HG03095 (cell line): ENCODE measurements at regions not wholly inside any gene's neighbourhood (a gene's known extent, or its start where the extent isn't known, plus 50 kb on each side); places are given as distances from the start of the nearest gene placed in this dataset.
"Not testable (repeated sequence)": the region's sequence is repeated elsewhere in the genome, so short reads cannot be mapped to it uniquely, and the experiment has no call there.

Experiments
- ATAC-seq: cut with Tn5 transposase; IDR thresholded peaks from one replicate; pipeline ENCODE4 v1.9.1; 2021; ENCODE audit warnings: moderate library complexity; ENCODE audit not compliant: unreplicated experiment

GRCh38 chr6:132060591-132060990 is 109.4 kb upstream of the CCN2 start:
- no peak for ATAC-seq

GRCh38 chr6:132058975-132059374 is 107.8 kb upstream of the CCN2 start:
- no peak for ATAC-seq

GRCh38 chr6:132054525-132054924 is 103.4 kb upstream of the CCN2 start:
- ATAC-seq = no peak

DNA sequence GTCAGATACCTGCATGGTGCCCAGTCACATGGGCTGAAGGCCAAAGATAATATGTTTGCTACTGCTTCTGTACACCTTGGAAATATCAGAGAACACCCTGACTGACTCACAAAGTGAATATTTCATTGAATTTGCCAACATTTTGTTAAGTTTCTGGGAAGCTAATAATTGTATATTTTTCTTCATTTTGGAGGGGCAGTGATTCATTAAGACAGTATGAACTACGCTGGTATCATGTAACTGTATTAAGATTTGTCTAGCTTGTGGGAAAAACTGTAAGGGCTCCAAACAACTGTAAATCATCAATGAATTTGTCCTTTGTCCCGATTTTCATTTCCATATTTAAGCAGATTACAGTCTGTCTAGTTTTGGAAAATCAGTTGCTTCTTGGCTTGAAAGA is 102.3 kb upstream of the CCN2 start:
- ATAC-seq = no peak

DNA sequence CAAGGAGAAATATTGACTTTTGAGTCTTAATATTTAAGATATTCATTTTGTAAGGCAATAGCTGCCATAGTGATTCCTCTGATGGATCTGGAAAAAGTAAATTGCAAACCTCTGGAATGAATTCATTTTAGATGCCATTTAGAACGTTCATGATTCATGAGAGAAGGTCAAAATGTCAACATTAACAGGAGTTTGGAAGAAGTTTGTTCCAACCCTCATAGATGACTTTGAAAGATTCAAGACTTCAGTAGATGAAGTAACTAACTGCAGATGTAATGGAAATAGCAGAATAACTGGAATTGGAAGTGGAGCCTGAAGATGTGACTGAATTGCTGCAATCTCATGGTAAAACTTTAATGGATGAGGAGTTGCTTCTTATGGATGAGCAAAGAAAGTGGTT is 100.9 kb upstream of the CCN2 start:
- no peak for ATAC-seq

DNA sequence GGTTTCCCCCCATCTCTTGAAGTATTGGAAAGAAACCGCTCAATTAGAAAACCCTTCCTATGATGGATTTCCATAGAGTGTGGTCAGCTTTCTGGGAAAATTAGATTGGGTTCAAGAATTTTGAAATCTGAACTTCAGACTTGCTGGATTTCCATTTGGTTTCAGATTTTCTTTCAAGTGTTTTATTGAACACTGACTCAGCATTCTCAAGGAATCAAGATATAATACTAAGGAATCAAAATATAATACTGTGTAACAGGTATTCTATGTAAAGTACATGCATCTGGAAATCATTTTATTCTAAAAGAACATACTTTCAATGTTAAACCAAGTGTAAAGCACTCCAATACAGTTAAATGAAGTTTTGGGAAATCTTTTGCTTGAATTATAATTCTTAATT is 94.7 kb upstream of the CCN2 start:
- ATAC-seq = no peak

GRCh38 chr6:132043148-132043547 is 92.0 kb upstream of the CCN2 start:
- ATAC-seq = no peak

- ATAC-seq = no peak
Observed at GRCh38 chr6:132041706-132042105, 90.5 kb upstream of the CCN2 start.

- ATAC-seq = no peak
Observed at GRCh38 chr6:132028029-132028428, 76.9 kb upstream of the CCN2 start.

DNA sequence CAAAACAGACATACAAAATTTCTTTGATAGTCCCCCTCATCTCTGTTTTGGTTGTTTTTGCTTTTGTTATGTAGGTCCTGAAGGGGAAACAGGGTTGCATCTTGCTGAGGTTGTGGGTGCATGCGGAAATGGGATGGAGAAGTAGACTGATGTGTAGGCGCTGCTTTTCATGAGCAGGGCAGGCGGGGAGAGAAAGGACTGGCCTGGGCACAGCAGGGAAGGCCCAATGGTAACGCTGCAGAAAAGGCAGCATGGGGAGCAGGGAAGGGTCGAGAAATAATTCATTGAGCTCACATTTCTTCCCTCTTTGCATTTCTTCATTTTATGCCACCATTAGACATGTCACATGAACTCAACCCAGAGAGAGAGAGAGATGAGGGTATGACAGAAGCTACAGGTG is 74.3 kb upstream of the CCN2 start:
- ATAC-seq = no peak

- ATAC-seq = no peak
Observed at GRCh38 chr6:132023490-132023889, 72.3 kb upstream of the CCN2 start.

DNA sequence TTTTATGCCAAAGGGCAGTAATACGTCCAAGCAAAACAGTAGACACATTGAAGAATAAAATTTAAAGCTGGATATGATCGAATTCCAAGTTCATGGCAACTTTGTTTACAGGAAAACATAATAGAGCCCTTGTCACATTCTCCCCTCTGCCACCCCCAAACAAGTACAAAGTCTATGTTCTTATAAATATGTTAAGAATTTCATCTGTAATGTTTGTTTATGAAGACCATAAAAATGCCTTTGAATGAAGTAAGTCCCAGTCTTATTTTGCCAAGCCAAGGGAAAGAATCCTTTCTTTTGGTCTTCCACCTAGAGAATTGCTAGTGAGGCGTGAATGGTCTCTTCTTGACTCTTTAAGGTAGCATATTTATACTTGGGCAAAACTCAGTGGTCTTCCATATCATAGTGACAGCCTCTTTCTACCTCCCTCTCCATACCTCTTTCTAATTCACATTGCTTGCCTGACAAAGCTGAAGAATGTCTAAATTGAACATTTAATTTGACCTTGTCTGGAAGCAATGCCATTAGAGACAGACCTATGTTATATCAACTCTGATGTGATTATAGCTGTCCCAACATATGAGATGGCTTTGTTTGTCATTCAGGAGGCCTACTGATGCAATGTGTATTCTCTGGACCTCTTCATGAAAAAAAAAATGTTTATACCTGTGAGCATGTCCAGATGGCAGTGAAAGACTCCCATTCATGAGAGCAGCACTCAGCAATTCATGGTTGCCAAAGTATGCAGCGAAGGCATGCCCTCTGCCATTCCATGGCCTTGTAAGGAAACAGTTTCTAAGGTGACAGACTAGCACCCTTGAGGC is 70.6 kb upstream of the CCN2 start:
- no peak for ATAC-seq

- not testable (repeated sequence) for ATAC-seq
Observed at GRCh38 chr6:132020918-132021317, 69.7 kb upstream of the CCN2 start.

DNA sequence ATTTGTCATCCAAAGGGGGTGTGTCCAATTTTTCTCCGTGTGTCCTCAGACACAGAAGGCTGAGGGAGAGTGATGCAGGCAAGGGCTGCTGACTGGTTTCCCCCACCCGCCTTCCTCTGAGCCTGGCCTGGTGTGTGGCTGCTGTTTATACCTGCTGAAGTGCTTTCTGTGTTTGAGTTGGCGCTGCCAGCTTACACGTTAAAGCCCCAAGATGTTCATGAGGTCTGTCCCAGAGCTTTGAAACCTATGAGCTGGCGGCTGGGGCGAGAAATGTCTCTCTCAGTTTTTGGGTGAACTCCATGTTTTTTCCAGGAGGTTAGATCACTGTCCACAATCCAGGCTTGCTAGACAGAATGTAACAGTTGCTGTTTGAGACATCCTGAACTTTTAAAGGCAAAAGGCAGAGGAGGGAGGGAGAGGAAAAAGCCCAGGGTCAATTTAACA is 69.0 kb upstream of the CCN2 start:
- no peak for ATAC-seq

GRCh38 chr6:132019586-132019985 is 68.4 kb upstream of the CCN2 start:
- ATAC-seq = no peak

- ATAC-seq = no peak
Observed at GRCh38 chr6:132017942-132018341, 66.8 kb upstream of the CCN2 start.

GRCh38 chr6:132016396-132016795 is 65.2 kb upstream of the CCN2 start:
- ATAC-seq = no peak

DNA sequence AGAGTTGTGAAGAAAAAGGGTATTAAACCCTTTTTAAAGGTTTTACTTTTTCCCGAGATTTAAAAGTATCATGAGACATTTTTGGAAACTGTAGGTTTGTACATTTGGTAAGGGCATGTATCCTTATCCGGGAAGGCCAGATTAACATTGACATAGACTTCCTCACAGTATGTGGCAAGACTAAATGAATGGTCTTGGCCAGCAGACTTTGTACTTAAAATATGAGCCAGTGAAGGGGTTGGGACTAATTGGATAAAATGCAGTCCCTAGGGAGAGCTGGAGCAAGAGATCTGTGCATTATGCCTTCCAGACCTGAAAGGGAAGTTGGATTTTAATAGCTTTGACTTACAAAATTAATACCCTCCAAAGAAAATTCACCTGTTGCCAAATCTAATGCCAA is 60.4 kb upstream of the CCN2 start:
- no peak for ATAC-seq

DNA sequence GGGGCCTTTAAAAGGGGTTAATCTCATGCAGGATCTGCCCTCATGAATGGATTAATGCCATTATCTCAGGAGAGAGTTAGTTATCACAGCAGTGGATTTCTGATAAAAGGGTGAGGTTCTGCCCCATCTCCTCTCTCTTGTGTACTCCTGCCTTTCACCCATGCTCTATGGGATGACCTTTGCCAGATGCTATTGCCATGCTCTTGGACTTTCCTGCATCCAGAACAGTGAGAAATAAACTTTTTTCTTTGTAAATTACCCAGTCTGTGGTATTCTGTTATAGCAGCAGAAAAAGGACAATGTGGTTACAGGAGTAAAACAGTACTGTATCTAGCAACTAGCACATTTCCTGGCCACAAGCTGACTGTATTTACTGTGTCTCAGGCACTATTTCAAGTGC is 58.0 kb upstream of the CCN2 start:
- no peak for ATAC-seq

- ATAC-seq = no peak
Observed at GRCh38 chr6:132007474-132008190, 56.5 kb upstream of the CCN2 start.

DNA sequence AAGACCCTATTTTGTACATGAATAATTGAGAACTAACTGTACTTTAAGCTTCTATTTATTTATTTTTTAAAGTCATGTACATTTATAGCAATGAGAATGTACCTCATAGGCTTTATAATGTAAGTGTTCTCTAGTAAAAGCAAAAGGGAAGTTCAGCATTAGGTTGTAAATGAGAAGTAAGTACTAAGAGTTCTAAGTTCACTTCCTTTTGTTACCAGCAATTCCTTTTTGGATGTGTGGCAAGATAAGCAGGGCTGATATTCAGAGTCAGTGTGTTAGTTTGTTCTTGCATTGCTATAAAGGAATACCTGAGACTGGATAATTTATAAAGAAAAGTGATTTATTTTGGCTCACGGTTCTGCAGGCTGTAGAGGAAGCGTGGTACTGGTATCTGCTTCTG is 54.0 kb upstream of the CCN2 start:
- no peak for ATAC-seq

DNA sequence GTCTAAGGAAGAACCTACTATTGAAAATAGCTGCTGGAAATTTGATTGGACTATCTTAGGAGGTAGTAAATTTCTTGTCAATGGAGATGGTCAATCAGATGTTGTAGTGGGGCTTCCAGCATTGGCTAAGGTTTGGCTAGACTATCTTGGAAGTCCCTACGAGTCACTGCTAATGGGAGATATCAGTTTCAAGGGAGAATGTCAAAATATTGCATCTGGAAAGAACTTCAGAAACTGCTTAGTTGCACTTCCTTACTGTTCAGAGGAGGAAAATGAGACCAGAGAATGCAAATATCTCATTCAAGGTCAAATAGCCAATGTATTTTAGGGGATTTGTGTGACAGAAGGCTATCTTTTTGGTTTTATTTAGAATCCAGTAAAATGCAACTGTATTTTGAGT is 53.5 kb upstream of the CCN2 start:
- ATAC-seq = no peak
